ENCODE measurements at regions not wholly inside any gene's neighbourhood (a gene's known extent, or its start where the extent isn't known, plus 50 kb on each side); places are given as distances from the start of the nearest gene placed in this dataset.

- H3K27ac ChIP-seq = no peak overlapping the region
- no peak for TF ChIP-seq CTCF (conservative IDR thresholded peaks at IDR 0.05)
Measured at GRCh38 chr6:78492351-78493017, 374.9 kb upstream of the IRAK1BP1 start.

DNA sequence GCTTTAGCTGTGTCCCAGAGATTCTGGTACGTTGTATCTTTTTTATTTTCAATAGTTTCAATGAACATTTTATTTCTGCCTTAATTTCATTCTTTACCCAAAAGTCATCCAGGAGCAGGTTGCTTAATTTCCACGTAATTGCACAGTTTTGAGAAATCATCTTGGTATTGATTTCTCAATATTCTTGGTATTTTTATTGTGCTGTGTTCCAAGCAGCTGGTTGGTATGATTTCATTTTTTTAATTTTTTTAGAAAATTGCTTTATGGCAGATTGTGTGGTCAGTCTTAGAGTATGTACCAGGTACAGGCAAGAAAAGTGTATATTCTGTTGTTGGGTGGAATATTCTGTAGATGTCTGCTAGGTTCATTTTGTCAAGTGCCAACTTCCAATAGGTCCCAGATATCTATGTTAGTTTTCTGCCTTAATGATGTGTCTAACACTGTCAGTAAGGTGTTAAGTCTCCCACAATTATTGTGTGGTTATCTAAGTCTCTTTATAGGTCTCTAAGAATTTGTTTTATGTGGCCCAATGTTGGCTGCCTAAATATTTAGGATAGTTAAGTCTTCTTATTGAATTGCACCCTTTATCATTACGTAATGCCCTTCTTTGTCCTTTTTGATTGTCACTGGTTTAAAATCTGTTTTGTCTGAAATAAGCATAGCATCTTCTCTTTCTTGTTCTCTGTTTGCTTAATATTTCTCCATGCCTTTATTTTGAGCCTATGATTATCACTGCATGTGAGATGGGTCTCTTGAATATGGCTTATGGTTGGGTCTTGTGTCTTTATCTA, 366.9 kb upstream of the IRAK1BP1 start:
- no peak overlapping the region for H3K27ac ChIP-seq
- no peak for TF ChIP-seq CTCF (conservative IDR thresholded peaks at IDR 0.05)

- no peak for TF ChIP-seq CTCF (conservative IDR thresholded peaks at IDR 0.05)
- H3K27ac ChIP-seq = no peak overlapping the region
Measured at GRCh38 chr6:78502386-78502887, 364.9 kb upstream of the IRAK1BP1 start.

DNA sequence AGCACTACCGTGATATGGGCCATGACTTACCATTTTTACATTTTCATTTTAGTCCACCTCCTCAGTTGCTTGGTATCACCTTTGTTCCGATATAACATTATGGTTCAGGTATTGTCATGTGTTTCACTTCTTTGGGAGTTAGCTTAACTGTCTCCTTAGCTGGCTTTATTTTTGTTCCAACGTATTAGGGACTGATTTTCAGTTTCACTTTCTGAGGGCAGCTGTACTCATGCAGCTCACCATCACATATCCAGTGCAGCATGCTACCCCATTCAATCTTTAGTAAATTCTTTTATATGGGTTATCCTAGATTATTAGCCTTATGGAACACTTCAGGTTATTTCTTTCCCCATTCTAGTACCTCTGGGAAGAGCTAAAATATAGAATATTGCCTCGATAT, 362.2 kb upstream of the IRAK1BP1 start:
- no peak for TF ChIP-seq CTCF (conservative IDR thresholded peaks at IDR 0.05)
- H3K27ac ChIP-seq = no peak overlapping the region

DNA sequence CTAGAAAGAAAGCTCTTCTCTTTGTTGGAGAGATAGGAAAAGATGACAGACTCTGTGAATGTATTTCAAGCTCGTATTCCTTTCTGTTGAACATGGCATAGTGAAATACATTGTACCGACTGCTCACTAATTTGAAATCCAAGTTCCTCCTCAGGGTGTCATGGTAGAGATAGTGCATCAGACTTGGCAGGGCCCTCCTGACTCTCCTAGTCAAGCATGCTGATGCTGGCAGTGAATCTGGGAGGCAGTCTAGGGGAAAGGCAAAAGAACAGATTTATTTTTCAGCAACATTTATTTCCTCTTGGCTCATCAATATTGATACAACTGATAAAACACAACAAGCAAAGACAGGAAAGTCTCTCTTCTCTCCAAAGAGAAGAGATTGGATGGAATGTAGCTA, 356.3 kb upstream of the IRAK1BP1 start:
- H3K27ac ChIP-seq = peak overlapping the region; percentile 9; the same call in 1 of the 2 replicates
- TF ChIP-seq CTCF (conservative IDR thresholded peaks at IDR 0.05) = no peak

DNA sequence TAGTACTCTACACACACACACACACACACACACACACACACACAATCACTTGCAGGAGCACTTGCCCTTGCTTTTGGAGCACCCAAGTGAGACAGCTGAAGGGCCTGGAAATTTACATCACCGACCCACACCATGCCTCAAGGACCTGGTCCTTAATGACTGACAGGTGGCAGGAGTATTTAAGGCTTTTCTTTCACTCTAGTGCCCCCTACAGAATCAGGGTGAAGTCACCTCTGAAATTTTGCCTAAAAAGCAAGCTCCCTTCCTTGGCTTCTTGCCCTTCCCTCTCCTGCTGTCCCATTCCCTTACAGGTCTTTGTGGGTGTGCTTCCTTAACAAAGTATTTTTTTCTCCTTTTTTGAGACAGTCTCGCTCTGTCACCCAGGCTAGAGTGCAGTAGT, 353.5 kb upstream of the IRAK1BP1 start:
- no peak overlapping the region for H3K27ac ChIP-seq
- TF ChIP-seq CTCF (conservative IDR thresholded peaks at IDR 0.05) = no peak

DNA sequence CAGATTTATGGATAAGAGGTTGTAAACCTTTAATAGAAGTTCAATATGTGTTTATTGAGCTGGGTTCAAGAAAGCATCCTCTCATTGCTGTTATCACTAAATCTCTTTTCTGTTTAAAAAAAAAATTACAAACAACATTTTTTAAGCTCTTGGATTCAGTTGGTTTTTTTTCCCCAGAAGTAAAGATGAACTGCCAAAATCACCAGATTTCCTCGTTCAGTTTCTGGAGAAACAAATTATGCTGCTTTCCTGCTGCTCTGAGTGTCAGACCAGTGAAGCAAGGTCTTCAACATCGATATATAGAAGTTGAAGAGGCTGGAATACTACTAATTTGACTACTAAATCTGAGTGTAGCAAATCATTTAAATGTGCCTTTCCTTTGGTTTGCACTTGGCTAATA, 352.1 kb upstream of the IRAK1BP1 start:
- H3K27ac ChIP-seq = no peak overlapping the region
- no peak for TF ChIP-seq CTCF (conservative IDR thresholded peaks at IDR 0.05)
